SK-N-SH (cell line): ENCODE measurements at regions not wholly inside any gene's neighbourhood (a gene's known extent, or its start where the extent isn't known, plus 50 kb on each side); places are given as distances from the start of the nearest gene placed in this dataset.

ENCODE experiments used
- CTCF ChIA-PET: fragments of 300-600, 350-600 bp; formaldehyde crosslinking; extraction: SDS; loops from one replicate; lab custom pipeline; 2021; lab: Yijun Ruan, JAX
- POLR2A ChIA-PET: fragments of 350-600 bp; sonication (Branson Sonifier 250); formaldehyde crosslinking; extraction: SDS; loops from one replicate; lab custom pipeline; 2020; ENCODE audit warnings: antibody characterized with exemption, inconsistent platforms; lab: Yijun Ruan, JAX
- DNase-seq: peaks from one replicate; pipeline ENCODE4 v3.0.0; 2012
- H2AFZ ChIP-seq: fragments of 200-600 bp; sonication (generic); 2 replicates; pipeline ENCODE4 v1.8.1; 2016; ENCODE audit warnings: antibody characterized with exemption, mild to moderate bottlenecking, low read depth
- H3F3A ChIP-seq: fragments of 200-600 bp; sonication (generic); replicated peaks from 2 replicates; pipeline ENCODE3; 2016; ENCODE audit warnings: antibody characterized with exemption, mild to moderate bottlenecking; ENCODE audit not compliant: insufficient read depth
- H3K27ac ChIP-seq, 2 experiments: fragments of 200-500 bp in 1 of 2; fragments of 200-600 bp in 1 of 2; sonication (Bioruptor generic) in 1 of 2; sonication (generic), shearing (Covaris generic) in 1 of 2; 2 replicates each; pipeline versions ENCODE4 v1.5.1 to v1.6.1; 2014 to 2016; ENCODE audit warnings: low read depth in 2 of 2, inconsistent platforms in 1 of 2, low read length in 1 of 2, mild to moderate bottlenecking in 1 of 2, mixed read lengths in 1 of 2
- H3K27me3 ChIP-seq: fragments of 200-600 bp; sonication (generic), shearing (Covaris generic); 2 replicates; pipeline ENCODE4 v1.6.1; 2016; ENCODE audit warnings: mixed run types; ENCODE audit not compliant: insufficient read depth
- H3K36me3 ChIP-seq, 2 experiments: fragments of 200-500 bp in 1 of 2; fragments of 200-600 bp in 1 of 2; sonication (Bioruptor generic) in 1 of 2; sonication (generic) in 1 of 2; replicated peaks in 1 of 2; 2 replicates each; pipeline versions ENCODE3 to v1.5.1; 2014 to 2016; ENCODE audit warnings: low read length in 1 of 2, mild to moderate bottlenecking in 1 of 2; ENCODE audit not compliant: insufficient read depth in 2 of 2, control insufficient read depth in 1 of 2
- H3K4me1 ChIP-seq, 2 experiments: fragments of 200-500 bp in 1 of 2; fragments of 200-600 bp in 1 of 2; sonication (Bioruptor generic) in 1 of 2; sonication (generic), shearing (Covaris generic) in 1 of 2; 2 replicates each; pipeline versions ENCODE4 v1.5.1 to v1.6.1; 2014 to 2016; ENCODE audit warnings: low read depth in 1 of 2, low read length in 1 of 2, mixed run types in 1 of 2; ENCODE audit not compliant: insufficient read depth in 2 of 2, control insufficient read depth in 1 of 2
- H3K4me2 ChIP-seq: fragments of 200-600 bp; sonication (generic), shearing (Covaris generic); 2 replicates; pipeline ENCODE4 v1.6.1; 2017; ENCODE audit warnings: mixed run types
- H3K4me3 ChIP-seq, 2 experiments: fragments of 200-500 bp in 1 of 2; fragments of 200-600 bp in 1 of 2; sonication (Bioruptor generic) in 1 of 2; sonication (generic), shearing (Covaris generic) in 1 of 2; 2 replicates each; pipeline versions ENCODE4 v1.5.1 to v1.8.1; 2014 to 2016; ENCODE audit warnings: low read depth in 2 of 2, inconsistent platforms in 1 of 2, low read length in 1 of 2, mild to moderate bottlenecking in 1 of 2, mixed read lengths in 1 of 2, moderate library complexity in 1 of 2
- H3K79me2 ChIP-seq: fragments of 200-600 bp; sonication (generic); 2 replicates; pipeline ENCODE4 v1.8.1; 2017; ENCODE audit warnings: mild to moderate bottlenecking; ENCODE audit not compliant: insufficient read depth
- H3K9ac ChIP-seq: fragments of 200-600 bp; sonication (generic); 2 replicates; pipeline ENCODE4 v1.6.1; 2017; ENCODE audit warnings: mixed run types
- H3K9me2 ChIP-seq: fragments of 200-600 bp; sonication (generic); 2 replicates; pipeline ENCODE4 v1.6.1; 2017; ENCODE audit warnings: mixed run types
- H3K9me3 ChIP-seq: fragments of 200-600 bp; sonication (generic); 2 replicates; pipeline ENCODE4 v1.6.1; 2017; ENCODE audit warnings: mixed run types, mild to moderate bottlenecking, moderate library complexity
- H4K20me1 ChIP-seq: fragments of 200-600 bp; sonication (generic); 2 replicates; pipeline ENCODE4 v1.6.1; 2017; ENCODE audit warnings: mild to moderate bottlenecking, mixed run types; ENCODE audit not compliant: insufficient read depth
- CHD2 ChIP-seq: fragments of 150-350 bp; IDR thresholded peaks from 2 replicates; pipeline ENCODE4 v1.6.1; 2018; ENCODE audit warnings: low read length; ENCODE audit not compliant: partially characterized antibody
- EZH2phosphoT487 ChIP-seq: fragments of 200-600 bp; sonication (generic); IDR thresholded peaks from 2 replicates; pipeline ENCODE4 v1.6.1; 2017; ENCODE audit warnings: low read depth, mixed run types, mild to moderate bottlenecking, antibody characterized with exemption, moderate library complexity, borderline replicate concordance
- FOSL2 ChIP-seq: IDR thresholded peaks from 2 replicates; pipeline ENCODE4 v1.4.0; 2012; ENCODE audit warnings: low read depth, mild to moderate bottlenecking, moderate library complexity, borderline replicate concordance
- FOXJ3 ChIP-seq: sonication (generic); formaldehyde crosslinking; IDR thresholded peaks from 2 replicates; pipeline ENCODE4 v1.5.1; 2020; ENCODE audit warnings: mild to moderate bottlenecking, missing genetic modification reagents
- FOXM1 ChIP-seq: IDR thresholded peaks from 2 replicates; pipeline ENCODE4 v1.4.0; 2012; ENCODE audit warnings: low read depth, mild to moderate bottlenecking
- GATA2 ChIP-seq: sonication (generic); formaldehyde crosslinking; IDR thresholded peaks from 2 replicates; pipeline ENCODE4 v1.5.0; 2020; ENCODE audit warnings: mild to moderate bottlenecking, missing genetic modification reagents
- NFIC ChIP-seq: IDR thresholded peaks from 2 replicates; pipeline ENCODE4 v1.4.0; 2012; ENCODE audit warnings: borderline replicate concordance
- NRF1 ChIP-seq: IDR thresholded peaks from 2 replicates; pipeline ENCODE4 v1.6.1; 2012; ENCODE audit warnings: low read depth, mild to moderate bottlenecking, low read length
- POLR2AphosphoS5 ChIP-seq: IDR thresholded peaks from 2 replicates; pipeline ENCODE4 v1.6.1; 2012; ENCODE audit warnings: low read depth, low read length
- RAD21 ChIP-seq: IDR thresholded peaks from 2 replicates; pipeline ENCODE4 v1.6.1; 2012; ENCODE audit warnings: mild to moderate bottlenecking, low read length
- RFX5 ChIP-seq: IDR thresholded peaks from 2 replicates; pipeline ENCODE4 v1.6.1; 2012; ENCODE audit warnings: mild to moderate bottlenecking, improper control_type of control experiment, low read length
- RXRA ChIP-seq: IDR thresholded peaks from 2 replicates; pipeline ENCODE4 v1.4.0; 2012; ENCODE audit warnings: low read depth, mild to moderate bottlenecking, borderline replicate concordance
- USF1 ChIP-seq: IDR thresholded peaks from 2 replicates; pipeline ENCODE4 v1.4.0; 2012; ENCODE audit warnings: low read depth, borderline replicate concordance
- USF2 ChIP-seq: fragments of 150-350 bp; IDR thresholded peaks from 2 replicates; pipeline ENCODE4 v1.6.1; 2017; ENCODE audit warnings: antibody characterized with exemption, low read length, low read depth, borderline replicate concordance
- YY1 ChIP-seq: IDR thresholded peaks from 2 replicates; pipeline ENCODE4 v1.4.0; 2012; ENCODE audit warnings: low read depth, mild to moderate bottlenecking
- ZBTB33 ChIP-seq: IDR thresholded peaks from 2 replicates; pipeline ENCODE4 v1.4.0; 2012; ENCODE audit warnings: low read depth, borderline replicate concordance
- WGBS: methylation state at CpG from one replicate; pipeline ENCODE4 v1.1.6; 2017; ENCODE audit warnings: low lambda C conversion rate; 5-methylcytosine and 5-hydroxymethylcytosine counted together

GRCh38 chr1:38141483-38141882 is 94.9 kb upstream of the POU3F1 start:
- no peaks in the 10 kb centered on the region for H3K9me2 ChIP-seq
- no peaks in the 10 kb centered on the region for H3F3A ChIP-seq
- H3K36me3 ChIP-seq, result no peaks in the 10 kb centered on the region
- H3K9ac ChIP-seq, result no peak overlapping the region
- no peak overlapping the region for H3K4me2 ChIP-seq
- no peak overlapping the region for H3K4me3 ChIP-seq
- no peak for DNase-seq
- no peak overlapping the region for H2AFZ ChIP-seq
- POLR2A ChIA-PET, result no interaction called here
- TF ChIP-seq YY1 (no peak), ZBTB33 (no peak), GATA2 (CRISPR knock-in tag) (no peak), POLR2AphosphoS5 (no peak), RAD21 (no peak), NFIC (no peak), NRF1 (no peak), FOSL2 (no peak)
- H3K27ac ChIP-seq, result no peak overlapping the region
- H4K20me1 ChIP-seq, result no peaks in the 10 kb centered on the region
- H3K9me3 ChIP-seq, result no peaks in the 10 kb centered on the region
- peaks cover 20% of the 10 kb centered on the region for H3K27me3 ChIP-seq
- H3K4me1 ChIP-seq, result peaks cover 0 to 19% of the 10 kb centered on the region in 2 experiments; a peak in 1 of 4 replicates
- CTCF ChIA-PET, result interaction anchor here (1.2 kb wide), 1 partner anchor 53 kb away, joined by 3 read pairs; no protein-coding TSS in a partner anchor
- 51% methylated on average over 3 of the region's 3 CpGs for WGBS
- no peaks in the 10 kb centered on the region for H3K79me2 ChIP-seq

- no peaks in the 10 kb centered on the region for H3K9me3 ChIP-seq
- no peaks in the 10 kb centered on the region for H3F3A ChIP-seq
- H3K4me3 ChIP-seq, result no peak overlapping the region
- CTCF ChIA-PET, result interaction anchor here (3.5 kb wide), 1 partner anchor 13 kb away, joined by 12 read pairs; no protein-coding TSS in a partner anchor
- no peak overlapping the region for H3K4me2 ChIP-seq
- H3K9ac ChIP-seq, result no peak overlapping the region
- no peak for TF ChIP-seq CHD2
- no peak for TF ChIP-seq USF1
- TF ChIP-seq USF2, result no peak
- no peak for TF ChIP-seq EZH2phosphoT487
- TF ChIP-seq NRF1, result no peak
- no peak for TF ChIP-seq ZBTB33
- TF ChIP-seq RXRA, result no peak
- no peak for TF ChIP-seq FOXJ3
- no peak for TF ChIP-seq FOXM1
- TF ChIP-seq RFX5, result no peak
- TF ChIP-seq, all 33 proteins: peak for 0
- POLR2A ChIA-PET, result no interaction called here
- no peak overlapping the region for H2AFZ ChIP-seq
- WGBS, result 41% methylated on average over 14 of the region's 15 CpGs
- H3K9me2 ChIP-seq, result no peaks in the 10 kb centered on the region
- peaks cover 20% of the 10 kb centered on the region for H3K27me3 ChIP-seq
- H3K36me3 ChIP-seq, result no peaks in the 10 kb centered on the region
- no peak overlapping the region for H3K27ac ChIP-seq
- H4K20me1 ChIP-seq, result no peaks in the 10 kb centered on the region
- H3K4me1 ChIP-seq, result peaks cover 0 to 19% of the 10 kb centered on the region in 2 experiments; a peak in 1 of 4 replicates
- H3K79me2 ChIP-seq, result no peaks in the 10 kb centered on the region
- DNase-seq, result no peak
Measured at GRCh38 chr1:38139738-38140487, 93.3 kb upstream of the POU3F1 start.
